PC-9 (cell line): ENCODE measurements at regions not wholly inside any gene's neighbourhood (a gene's known extent, or its start where the extent isn't known, plus 50 kb on each side); places are given as distances from the start of the nearest gene placed in this dataset.

Experiments used
- BruUV-seq: library from RNA; stranded (reverse); fragments of 400-500 nt; replicated peaks from 2 replicates; lab custom pipeline; 2021; lab: Mats Ljungman, UMichigan
- CTCF ChIA-PET: fragments of 300-600 bp; sonication (Branson Sonifier 250); formaldehyde crosslinking; loops from one replicate; lab custom pipeline; 2022; ENCODE audit warnings: antibody characterized with exemption; lab: Charles Lee
- POLR2A ChIA-PET: fragments of 300-600 bp; sonication (Branson Sonifier 250); formaldehyde crosslinking; loops from one replicate; lab custom pipeline; 2022; ENCODE audit warnings: antibody characterized with exemption; ENCODE audit not compliant: unreplicated experiment; lab: Charles Lee
- DNase-seq, 2 experiments: peaks; one replicate each; pipeline versions ENCODE4 v3.0.0 to v3.0.0-alpha.2; 2015 to 2022; ENCODE audit warnings: mixed read lengths in 1 of 2
- H2AFZ ChIP-seq: fragments of 200-600 bp; sonication (generic); 2 replicates; pipeline ENCODE4 v1.8.1; 2017; ENCODE audit warnings: antibody characterized with exemption
- H3F3A ChIP-seq: fragments of 200-600 bp; sonication (generic); 2 replicates; pipeline ENCODE4 v1.8.1; 2017; ENCODE audit warnings: antibody characterized with exemption, mild to moderate bottlenecking, low read depth; ENCODE audit not compliant: insufficient read depth
- H3K27ac ChIP-seq: fragments of 200-600 bp; sonication (generic); 2 replicates; pipeline ENCODE4 v1.6.1; 2016; ENCODE audit warnings: mixed run types
- H3K27me3 ChIP-seq: fragments of 200-600 bp; sonication (generic); 2 replicates; pipeline ENCODE4 v1.6.1; 2016; ENCODE audit warnings: low read depth, mixed run types; ENCODE audit not compliant: insufficient read depth
- H3K36me3 ChIP-seq: fragments of 200-600 bp; sonication (generic); 2 replicates; pipeline ENCODE4 v1.6.1; 2016; ENCODE audit warnings: low read depth, mixed run types
- H3K4me1 ChIP-seq: fragments of 200-600 bp; sonication (generic); replicated peaks from 2 replicates; pipeline ENCODE4 v1.6.1; 2016; ENCODE audit warnings: mixed run types; ENCODE audit not compliant: insufficient read depth
- H3K4me2 ChIP-seq: fragments of 200-600 bp; sonication (generic); 2 replicates; pipeline ENCODE4 v1.6.1; 2017; ENCODE audit warnings: mixed run types
- H3K4me3 ChIP-seq: fragments of 200-600 bp; sonication (generic); 2 replicates; pipeline ENCODE4 v1.6.1; 2016; ENCODE audit warnings: mixed run types
- H3K79me2 ChIP-seq: fragments of 200-600 bp; sonication (generic); 2 replicates; pipeline ENCODE4 v1.6.1; 2017; ENCODE audit warnings: low read depth, mixed run types
- H3K9me2 ChIP-seq: fragments of 200-600 bp; sonication (generic); 2 replicates; pipeline ENCODE4 v1.8.1; 2017; ENCODE audit warnings: mild to moderate bottlenecking; ENCODE audit not compliant: insufficient read depth
- H3K9me3 ChIP-seq: fragments of 200-600 bp; sonication (generic); 2 replicates; pipeline ENCODE4 v1.8.1; 2016; ENCODE audit warnings: low read depth; ENCODE audit not compliant: insufficient read depth
- H4K20me1 ChIP-seq: fragments of 200-600 bp; sonication (generic); 2 replicates; pipeline ENCODE4 v1.8.1; 2017; ENCODE audit not compliant: insufficient read depth
- CTCF ChIP-seq: fragments of 200-600 bp; sonication (generic); conservative IDR thresholded peaks from 2 replicates; pipeline ENCODE4 v1.6.1; 2017; ENCODE audit warnings: mixed run types, antibody characterized with exemption, mild to moderate bottlenecking, moderate library complexity
- EZH2 ChIP-seq: fragments of 200-600 bp; sonication (generic); IDR thresholded peaks from 2 replicates; pipeline ENCODE4 v1.8.0; 2017; ENCODE audit warnings: antibody characterized with exemption, low read depth
- intact Hi-C: fragments of 100-400 bp; cut with micrococcal nuclease; formaldehyde crosslinking; loops from one replicate; pipeline ENCODE4 v1.10.0; 2022; ENCODE audit not compliant: unreplicated experiment

- Histone ChIP-seq H3K36me3 (no peaks in the 10 kb centered on the region), H3K4me3 (no peak overlapping the region), H4K20me1 (no peaks in the 10 kb centered on the region), H3K79me2 (no peaks in the 10 kb centered on the region), H3K27ac (no peak overlapping the region), H3K27me3 (no peaks in the 10 kb centered on the region), H2AFZ (no peak overlapping the region), H3K4me1 (peaks cover 12% of the 10 kb centered on the region), H3K9me2 (no peaks in the 10 kb centered on the region), H3F3A (no peaks in the 10 kb centered on the region), H3K4me2 (no peak overlapping the region), H3K9me3 (no peaks in the 10 kb centered on the region)
- POLR2A ChIA-PET = no interaction called here
- DNase-seq = no peak
- TF ChIP-seq EZH2 (no peak), CTCF (no peak)
- no TSS peak for BruUV-seq
- CTCF ChIA-PET = no interaction called here
- intact Hi-C loops = no loop called here
These were observed 57.1 kb upstream of the TLE3 start for GRCh38 chr15:70154718-70155347.

GRCh38 chr15:70153921-70154717, 56.4 kb upstream of the TLE3 start:
- no TSS peak for BruUV-seq

GRCh38 chr15:70152070-70152480, 54.4 kb upstream of the TLE3 start:
- H4K20me1 ChIP-seq = no peaks in the 10 kb centered on the region
- H3K4me1 ChIP-seq = peaks cover 17% of the 10 kb centered on the region
- intact Hi-C loops = no loop called here
- H3K4me3 ChIP-seq = no peak overlapping the region
- no peaks in the 10 kb centered on the region for H3K27me3 ChIP-seq
- no peak for DNase-seq
- H3K27ac ChIP-seq = no peak overlapping the region
- H3K4me2 ChIP-seq = no peak overlapping the region
- no peaks in the 10 kb centered on the region for H3K36me3 ChIP-seq
- no peaks in the 10 kb centered on the region for H3K9me2 ChIP-seq
- TF ChIP-seq CTCF = no peak
- TF ChIP-seq EZH2 = no peak
- no peaks in the 10 kb centered on the region for H3F3A ChIP-seq
- no TSS peak for BruUV-seq
- no peaks in the 10 kb centered on the region for H3K9me3 ChIP-seq
- POLR2A ChIA-PET = no interaction called here
- CTCF ChIA-PET = no interaction called here
- H3K79me2 ChIP-seq = no peaks in the 10 kb centered on the region
- H2AFZ ChIP-seq = no peak overlapping the region

More at GRCh38 chr15:70153921-70154717, 56.4 kb upstream of the TLE3 start:
- H3K9me3 ChIP-seq = no peaks in the 10 kb centered on the region
- CTCF ChIA-PET = no interaction called here
- H3K9me2 ChIP-seq = no peaks in the 10 kb centered on the region
- H4K20me1 ChIP-seq = no peaks in the 10 kb centered on the region
- no peak overlapping the region for H3K4me3 ChIP-seq
- no peaks in the 10 kb centered on the region for H3F3A ChIP-seq
- no peaks in the 10 kb centered on the region for H3K36me3 ChIP-seq
- H2AFZ ChIP-seq = no peak overlapping the region
- no peak overlapping the region for H3K27ac ChIP-seq
- no peaks in the 10 kb centered on the region for H3K79me2 ChIP-seq
- POLR2A ChIA-PET = no interaction called here
- H3K4me1 ChIP-seq = peaks cover 17% of the 10 kb centered on the region
- no peaks in the 10 kb centered on the region for H3K27me3 ChIP-seq
- TF ChIP-seq EZH2 = no peak
- TF ChIP-seq CTCF = no peak
- intact Hi-C loops = no loop called here
- H3K4me2 ChIP-seq = no peak overlapping the region
- DNase-seq = no peak
